HepG2 (cell line): ENCODE measurements at regions not wholly inside any gene's neighbourhood (a gene's known extent, or its start where the extent isn't known, plus 50 kb on each side); places are given as distances from the start of the nearest gene placed in this dataset.

ENCODE experiments used
- KLF13 ChIP-seq: sonication (generic); formaldehyde crosslinking; IDR thresholded peaks from 2 replicates; pipeline ENCODE4 v1.4.0; 2020; ENCODE audit warnings: mild to moderate bottlenecking, missing genetic modification reagents
- ZBTB34 ChIP-seq: sonication (generic); formaldehyde crosslinking; IDR thresholded peaks from 2 replicates; pipeline ENCODE4 v1.8.0; 2022; ENCODE audit warnings: mild to moderate bottlenecking, missing genetic modification reagents
- ZNF362 ChIP-seq: sonication (generic); formaldehyde crosslinking; IDR thresholded peaks from 2 replicates; pipeline ENCODE4 v1.4.0; 2020; ENCODE audit warnings: missing genetic modification reagents, mild to moderate bottlenecking, borderline replicate concordance

- TF ChIP-seq ZNF362 (no peak), KLF13 (CRISPR knock-in tag) (no peak), ZBTB34 (CRISPR knock-in tag) (no peak)
These were observed 150.2 kb downstream of the SEC23IP start for GRCh38 chr10:120042705-120043104.
